ENCODE measurements at regions not wholly inside any gene's neighbourhood (a gene's known extent, or its start where the extent isn't known, plus 50 kb on each side); places are given as distances from the start of the nearest gene placed in this dataset.

DNA sequence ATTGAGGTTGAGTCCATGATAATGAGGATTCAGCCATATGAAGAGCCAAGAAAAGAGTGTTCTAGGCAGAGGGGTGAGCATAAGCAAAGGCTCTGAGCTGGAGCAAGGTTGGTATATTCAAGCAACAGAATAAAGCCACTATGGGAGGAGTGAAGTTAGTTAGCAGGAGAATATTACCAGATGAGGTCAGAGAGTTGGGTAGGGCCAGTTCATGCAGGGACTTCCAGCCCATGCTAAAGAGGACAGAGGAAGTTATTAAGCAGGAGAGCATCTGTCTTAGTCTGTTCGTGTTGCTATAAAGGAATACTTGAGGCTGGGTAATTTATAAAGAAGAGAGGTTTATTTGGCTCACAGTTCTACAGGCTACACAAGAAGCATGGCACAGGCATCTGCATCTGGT is 57.1 kb upstream of the ATG10 start:
- no peak for DNase-seq

DNA sequence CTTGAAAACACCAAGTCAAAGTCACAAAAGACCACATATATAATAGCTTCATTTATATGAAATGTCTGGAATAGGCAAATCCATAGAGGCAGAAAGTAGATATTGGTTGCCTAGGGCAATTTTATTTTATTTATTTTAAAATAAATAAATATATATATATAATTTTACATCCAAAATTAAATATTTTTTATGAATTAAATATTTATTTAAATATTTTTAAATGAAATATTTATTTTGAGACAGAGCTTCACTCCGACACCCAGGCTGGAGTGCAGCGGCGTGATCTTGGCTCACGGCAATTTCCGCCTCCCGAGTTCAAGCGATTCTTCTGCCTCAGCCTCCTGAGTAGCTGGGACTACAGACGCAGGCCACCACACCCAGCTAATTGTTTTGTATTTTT is 58.9 kb upstream of the ATG10 start:
- DNase-seq: no peak

DNA sequence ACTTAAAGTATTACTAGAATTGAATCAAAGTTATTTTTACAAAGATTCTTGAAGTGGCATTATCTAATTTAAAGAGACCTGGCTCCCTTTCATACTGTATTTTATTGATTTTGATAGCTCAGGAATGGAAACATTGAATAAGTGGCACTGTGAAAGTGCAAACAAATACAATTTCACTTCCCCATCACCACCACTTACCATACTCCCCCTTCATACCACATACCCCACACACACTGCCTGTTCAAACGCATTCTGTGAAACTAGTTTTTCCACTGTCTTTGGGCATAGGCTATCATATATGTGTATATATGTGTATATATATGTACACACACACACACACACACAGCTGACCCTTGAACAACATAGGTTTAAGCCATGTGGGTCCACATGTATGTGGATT is 62.1 kb upstream of the ATG10 start:
- DNase-seq: peak; percentile 59

DNA sequence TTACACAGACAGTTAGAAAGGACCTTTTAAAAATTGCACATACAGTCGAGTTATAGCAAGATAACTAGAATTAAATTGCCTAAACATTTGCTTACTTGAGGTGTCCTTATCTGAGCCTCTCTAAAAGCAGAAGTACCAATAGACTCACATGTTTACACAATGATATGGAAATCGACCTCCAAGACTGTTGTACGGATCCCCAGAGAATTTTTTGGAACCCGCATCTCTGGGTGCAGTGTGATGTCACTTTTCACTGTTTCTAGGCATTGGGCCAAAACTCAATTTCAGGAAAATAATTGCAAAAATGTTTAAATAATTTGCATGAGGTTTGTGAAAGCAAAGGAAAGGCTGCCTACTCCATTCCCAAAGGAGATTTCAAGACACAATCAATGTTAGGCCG is 63.1 kb upstream of the ATG10 start:
- peak; percentile 50 for DNase-seq

DNA sequence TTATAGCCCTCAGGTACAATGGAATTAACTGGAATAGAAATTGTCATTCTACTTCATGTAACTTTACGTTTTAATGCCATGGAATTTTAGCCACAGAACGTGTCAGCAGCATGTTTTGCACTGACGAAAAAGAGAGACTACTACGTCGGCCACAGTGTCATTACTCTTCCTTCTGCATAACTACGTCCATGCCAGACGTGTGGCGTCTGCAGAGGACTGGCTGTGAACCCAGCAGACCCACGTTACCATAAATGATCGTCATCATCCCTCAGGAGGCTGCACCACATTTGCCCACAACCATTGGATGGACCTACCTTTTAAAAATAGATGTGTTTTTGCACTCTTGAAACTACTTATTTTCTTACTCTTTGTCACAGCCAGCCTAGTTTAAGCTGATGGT is 63.8 kb upstream of the ATG10 start:
- no peak for DNase-seq

DNA sequence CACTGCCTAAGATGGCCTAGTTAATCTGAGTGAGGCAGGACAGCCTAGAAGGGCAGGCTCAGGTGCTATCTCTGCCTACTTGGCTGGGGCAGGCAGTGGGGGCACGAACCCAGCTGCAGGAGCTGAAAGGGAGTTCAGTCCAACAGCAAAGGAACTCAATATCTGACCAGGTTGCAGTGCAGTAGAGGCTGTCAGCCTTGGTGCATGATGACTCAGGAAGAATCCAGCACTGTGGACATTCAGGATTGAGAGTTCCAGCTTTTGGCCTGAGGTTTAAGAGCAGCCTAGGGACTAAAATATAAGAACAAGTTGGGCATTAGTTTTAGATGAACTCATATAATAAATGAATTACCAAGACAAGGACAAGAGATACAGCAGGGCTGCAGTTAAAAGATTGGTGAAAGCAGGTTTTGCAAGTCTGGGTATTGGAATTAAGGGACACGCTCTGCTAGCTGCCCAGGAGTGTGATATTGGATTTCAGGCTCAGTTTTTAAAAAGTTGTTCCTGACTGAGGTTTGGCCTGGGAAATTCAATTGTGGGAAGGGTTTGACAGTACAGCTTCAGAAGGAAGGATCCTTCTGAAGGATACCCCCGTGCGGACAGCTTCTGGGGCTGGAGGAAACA is 64.7 kb upstream of the ATG10 start:
- DNase-seq: no peak

DNA sequence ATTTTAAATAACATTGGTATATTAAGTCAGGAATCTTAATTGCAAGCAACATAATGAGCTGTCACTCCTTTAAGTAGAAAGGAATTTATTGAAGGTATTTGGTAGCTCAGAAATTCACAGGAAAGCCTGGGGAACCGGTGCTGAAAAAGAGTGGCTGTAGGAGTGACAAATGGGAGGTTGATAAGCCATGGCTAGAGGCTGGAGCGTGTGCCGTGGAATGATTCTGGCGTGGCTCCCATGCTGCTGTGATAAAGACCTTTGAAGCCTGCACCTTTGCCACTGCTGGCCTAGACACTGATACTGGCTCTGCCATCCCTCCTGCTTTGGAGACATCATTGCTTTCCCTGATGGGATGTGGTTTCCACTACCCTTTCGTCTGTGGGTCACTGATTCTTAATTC is 65.7 kb upstream of the ATG10 start:
- DNase-seq: no peak

DNA sequence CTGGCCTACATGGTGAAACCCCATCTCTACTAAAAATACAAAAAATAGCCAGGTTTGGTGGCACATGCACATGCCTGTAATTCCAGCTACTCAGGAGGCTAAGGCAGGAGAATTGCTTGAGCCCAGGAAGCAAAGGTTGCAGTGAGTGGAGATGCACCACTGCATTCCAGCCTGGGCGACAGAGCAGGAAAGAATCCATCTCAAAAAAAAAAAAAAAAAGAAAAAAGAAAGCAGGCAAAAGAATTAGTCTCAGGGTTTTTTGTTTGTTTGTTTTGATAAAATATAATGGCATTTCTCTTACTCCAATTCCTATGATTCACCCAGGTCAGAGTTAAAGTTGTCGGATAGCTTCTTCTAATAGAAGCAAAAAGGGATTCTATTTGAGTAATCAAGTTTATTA is 67.0 kb upstream of the ATG10 start:
- no peak for DNase-seq

DNA sequence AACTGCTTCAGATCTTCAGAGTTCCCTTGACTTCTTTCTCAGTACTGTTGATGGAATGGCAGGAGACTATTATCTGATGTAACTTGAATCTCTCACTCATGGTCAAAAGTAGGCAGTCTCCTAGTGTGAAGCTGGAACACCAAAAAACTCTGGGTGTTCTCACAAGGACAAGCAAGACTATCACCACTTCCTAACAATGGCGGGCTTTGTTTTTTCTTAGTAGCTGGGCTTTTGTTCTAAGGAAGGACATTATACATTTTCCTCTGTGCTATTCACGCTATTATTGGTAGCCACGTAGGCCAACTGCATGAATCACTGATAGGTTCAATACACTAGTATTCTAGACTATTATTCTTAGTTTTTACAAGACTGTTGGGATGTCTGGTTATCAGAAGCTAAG is 67.7 kb upstream of the ATG10 start:
- DNase-seq: no peak

DNA sequence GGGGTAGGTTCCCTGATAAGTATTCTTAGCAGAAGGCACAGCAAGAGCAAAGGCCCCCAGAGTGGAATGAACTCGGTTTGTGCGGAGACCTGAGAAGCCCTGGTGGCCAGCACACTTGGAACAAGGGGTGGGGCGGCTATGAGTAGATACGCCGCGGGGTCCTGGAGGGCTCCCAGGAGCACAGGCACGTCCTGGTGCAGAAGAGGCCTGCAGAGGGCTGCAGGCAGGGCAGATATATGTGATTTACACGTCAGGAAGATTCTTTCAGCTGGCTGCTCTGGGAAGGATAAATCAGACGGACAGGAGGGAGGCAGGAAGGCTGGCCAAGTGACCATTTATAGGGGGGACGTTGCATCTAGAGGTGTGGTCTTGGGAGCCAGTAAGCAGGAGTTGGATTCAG is 70.2 kb upstream of the ATG10 start:
- DNase-seq: no peak

DNA sequence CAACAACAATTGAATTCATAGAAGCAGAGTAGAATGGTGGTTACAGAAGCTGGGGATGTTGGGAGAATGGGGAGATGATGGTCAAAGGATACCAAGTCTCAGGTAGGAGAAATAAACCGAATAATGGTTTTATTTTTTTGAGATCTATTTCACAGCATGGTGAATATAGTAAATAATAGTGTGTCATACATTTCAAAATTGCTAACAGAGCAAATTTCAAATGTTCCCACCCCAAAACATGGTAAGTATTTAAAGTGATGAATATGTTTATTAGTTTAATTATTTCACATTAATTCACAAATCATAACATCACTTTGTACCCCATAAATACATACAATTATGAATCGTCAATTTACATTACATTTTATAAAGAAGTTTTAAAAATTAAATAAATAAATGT is 72.7 kb upstream of the ATG10 start:
- no peak for DNase-seq

DNA sequence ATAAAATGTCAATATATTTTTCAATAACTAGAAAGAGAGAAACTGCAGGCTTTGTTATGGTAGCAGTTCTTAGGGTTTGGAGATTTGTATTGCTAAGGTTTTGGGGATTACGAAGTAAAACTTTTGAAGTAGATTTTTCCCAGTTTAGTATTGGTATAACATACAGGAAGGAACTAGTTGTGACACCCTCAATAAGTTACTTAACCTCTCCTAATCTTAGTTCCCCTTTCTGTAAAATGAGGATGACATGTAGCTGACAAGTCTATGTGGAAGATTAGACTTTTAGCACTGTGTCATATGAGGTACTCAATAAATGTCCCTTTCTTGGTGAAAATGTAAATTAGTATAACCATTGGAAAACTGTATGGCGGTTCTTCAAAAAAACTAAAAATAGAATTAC is 73.4 kb upstream of the ATG10 start:
- DNase-seq: peak; percentile 92

DNA sequence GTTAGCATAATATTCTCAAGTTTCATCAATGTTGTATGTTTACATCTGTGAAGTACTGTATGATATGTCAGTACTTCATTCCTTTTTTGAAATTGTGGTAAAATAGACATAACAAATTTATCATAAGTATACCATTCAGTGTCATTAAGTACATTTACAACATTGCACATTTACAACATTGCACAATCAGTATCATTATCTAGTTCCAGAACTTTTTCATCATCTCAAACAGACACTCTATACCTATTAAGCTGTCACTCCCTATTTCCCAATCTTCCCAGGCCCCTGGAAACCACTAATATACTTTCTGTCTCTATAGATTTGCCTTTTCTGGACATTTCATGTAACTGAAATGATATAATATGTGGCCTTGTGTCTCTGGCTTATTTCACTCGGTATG is 75.1 kb upstream of the ATG10 start:
- no peak for DNase-seq

DNA sequence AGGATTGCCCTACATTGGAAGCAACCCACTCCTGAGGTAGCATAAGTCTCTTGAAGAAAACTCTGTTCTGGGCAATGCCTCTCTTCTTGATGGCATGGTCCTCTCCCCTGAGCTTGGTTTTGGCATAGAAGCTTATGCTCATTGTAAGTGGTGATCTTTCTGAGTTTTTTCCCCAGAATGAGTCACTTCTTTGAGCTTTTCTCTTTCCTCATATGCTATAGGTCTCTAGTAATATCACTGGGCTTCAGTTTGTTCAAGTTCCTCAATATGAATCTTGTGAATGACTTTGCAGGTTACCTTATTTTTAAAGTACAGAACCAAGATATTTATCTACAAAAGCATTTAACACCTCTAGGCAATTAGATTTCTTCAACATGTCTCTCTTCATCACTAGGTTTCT is 76.5 kb upstream of the ATG10 start:
- peak; percentile 85 for DNase-seq

DNA sequence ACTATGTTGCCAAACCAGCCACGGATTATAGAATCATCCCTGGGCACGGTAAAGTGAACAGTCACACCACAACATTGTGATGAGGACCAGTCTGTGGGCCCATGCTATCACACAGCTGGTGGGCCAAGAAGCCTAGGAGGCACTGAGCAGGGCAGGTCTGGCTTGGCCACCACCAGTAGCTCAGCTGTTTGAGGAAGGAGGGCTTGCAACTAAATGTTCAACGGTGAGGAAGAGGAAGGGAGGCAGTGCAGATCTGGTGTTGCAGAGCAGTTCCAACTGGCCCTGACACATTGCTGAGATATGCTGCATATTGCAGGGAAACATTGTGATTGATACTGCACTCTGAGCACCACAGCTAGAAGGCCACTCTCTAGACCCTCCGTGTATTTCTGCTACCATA is 77.9 kb upstream of the ATG10 start:
- no peak for DNase-seq

DNA sequence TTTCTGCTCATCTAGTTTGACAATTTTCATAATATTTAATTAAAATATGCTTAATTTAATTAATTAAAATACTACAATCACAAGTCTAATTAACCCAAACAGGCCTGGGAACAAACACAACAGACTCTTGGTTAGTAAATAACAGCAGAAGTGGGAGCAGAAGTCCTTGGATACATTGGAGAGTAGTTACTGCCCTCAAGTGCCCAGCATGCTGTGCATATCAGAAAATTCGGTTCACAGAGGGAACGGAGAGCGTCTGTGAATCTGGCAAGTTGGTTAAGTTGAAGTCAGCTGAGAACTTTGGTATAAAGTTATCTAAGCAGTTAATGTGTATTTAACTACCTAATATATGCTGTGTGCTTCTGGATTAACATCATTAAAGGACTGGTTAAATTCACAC is 87.0 kb upstream of the ATG10 start:
- DNase-seq: no peak

DNA sequence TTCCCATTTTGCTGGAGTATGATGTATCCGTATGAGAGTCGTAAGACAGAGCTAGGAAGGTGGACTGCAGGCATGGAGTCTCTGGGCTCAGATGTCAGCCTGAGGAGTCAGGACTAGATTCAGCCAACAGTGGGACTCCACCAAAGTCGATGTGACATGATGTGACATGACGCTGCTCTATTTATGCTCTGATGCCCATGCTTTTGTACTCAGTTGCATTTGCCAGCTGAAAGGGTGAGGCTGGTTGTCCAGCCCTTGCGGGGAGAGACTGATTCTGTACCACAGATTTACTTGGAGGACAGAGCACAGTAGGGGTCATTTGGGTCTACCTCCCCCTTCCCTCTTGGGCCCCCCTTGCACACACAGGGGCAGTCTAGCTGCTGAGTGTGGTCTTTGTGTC is 88.5 kb upstream of the ATG10 start:
- DNase-seq: no peak

DNA sequence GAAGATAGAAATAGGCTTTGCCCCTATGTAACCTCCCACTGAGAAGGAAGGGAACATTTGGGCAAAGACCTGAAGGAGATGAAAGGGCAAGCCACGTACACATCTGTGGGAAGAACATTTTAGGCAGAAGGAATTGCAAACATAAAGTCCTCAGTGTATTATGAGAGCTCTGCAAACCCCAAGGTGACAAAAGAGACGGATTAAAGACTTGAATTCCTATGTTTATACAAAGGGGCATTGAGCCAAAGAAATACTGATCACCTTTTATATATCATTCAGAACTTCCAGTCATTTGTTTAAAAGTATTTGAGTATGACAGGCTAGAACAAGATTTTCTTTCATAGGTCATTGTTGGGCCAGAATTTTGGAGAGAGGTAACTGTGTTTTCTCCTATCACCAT is 90.2 kb upstream of the ATG10 start:
- DNase-seq: no peak

DNA sequence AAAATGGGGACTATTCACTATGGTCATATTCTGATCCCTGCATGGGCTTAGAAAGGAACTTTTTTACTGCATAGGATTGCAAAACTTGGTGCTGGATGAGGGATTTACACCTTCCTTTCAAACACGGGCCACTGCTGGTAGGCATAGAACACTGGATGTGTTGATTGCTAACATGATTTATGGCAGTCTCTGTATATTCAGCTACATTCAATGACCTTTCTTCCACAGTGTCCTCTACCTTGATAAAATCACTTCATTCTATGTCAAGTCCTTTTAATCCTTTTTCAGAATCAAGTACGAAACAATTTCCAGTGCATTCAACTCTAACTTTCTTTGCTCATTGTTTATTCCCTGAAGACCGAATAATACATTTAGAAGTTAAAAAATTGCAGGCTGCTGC is 91.9 kb upstream of the ATG10 start:
- DNase-seq: no peak

DNA sequence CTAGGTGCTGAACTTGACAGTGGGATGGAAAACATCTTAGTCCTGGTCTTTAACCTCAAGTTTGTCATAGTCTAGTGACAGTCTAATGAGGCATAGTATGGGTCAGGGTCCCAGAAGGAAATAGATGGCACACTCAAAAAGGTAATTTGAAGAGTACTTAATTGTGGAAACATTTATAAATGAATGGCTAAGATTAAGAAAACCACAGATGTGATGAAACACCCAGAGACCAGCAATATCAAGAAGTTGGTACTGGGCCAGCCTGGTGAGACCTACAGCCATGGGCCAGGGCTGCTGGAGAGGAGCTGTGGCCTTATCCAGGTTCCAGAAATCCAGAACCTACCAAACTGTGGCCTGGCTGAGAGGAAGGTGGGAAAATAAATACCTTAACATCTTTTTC is 93.5 kb upstream of the ATG10 start:
- DNase-seq: no peak

DNA sequence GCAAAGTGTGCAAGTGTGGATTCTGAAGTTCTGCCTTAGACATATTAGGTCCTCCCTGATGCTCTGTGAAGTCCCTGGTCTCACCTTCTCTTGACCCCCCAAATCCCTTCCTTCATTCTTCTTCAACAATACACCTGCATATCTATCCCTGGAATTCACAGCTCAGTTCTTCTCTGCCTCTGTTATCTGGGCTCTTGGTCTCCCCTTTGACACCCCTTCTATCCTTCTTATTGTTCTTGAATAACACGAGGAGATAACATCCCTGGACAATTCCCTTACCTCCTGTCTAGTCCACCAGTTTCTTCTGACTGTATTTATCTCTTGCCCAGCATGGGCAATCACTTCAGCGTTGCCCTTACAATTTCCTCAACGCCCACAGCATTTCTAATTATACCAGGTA is 104.8 kb upstream of the ATG10 start:
- no peak for DNase-seq

DNA sequence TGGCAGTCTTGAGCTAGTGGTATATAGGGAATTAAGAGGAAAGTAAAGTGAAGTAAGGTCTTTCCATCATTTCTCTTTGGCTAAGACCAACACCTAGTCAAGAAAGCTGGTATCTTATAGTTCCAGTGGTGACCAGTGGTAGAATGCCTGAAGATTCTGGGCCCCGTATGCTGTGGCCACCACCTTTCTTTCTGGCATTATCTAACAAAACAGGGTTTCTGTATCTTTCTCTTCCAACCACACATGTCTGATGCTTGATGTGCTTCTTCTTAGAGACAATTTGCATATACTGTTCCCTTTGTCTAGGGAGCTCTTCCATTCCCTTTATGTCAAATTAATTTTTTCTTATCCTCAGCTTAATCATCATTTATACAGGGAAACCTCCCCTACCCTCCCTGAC is 109.9 kb upstream of the SSBP2 start:
- DNase-seq: no peak

DNA sequence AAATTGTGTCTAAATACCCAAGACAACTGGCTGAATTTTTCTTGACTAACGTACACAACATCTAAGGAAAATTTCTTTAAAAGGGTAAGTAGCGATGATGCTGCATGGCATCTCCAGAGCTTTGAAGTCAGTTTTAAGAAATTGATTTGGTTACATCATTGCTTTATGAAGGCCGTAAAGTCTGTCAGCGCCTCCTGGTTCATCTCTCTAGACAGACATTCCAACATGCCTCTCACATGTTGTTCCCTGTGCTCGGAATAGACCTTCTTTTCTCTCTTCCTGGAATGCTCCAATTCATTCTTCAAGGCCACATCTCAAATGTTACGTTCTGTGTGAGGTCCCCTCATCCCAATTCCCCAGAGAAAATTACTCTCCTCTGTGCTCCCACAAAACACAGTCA is 108.7 kb upstream of the SSBP2 start:
- no peak for DNase-seq

DNA sequence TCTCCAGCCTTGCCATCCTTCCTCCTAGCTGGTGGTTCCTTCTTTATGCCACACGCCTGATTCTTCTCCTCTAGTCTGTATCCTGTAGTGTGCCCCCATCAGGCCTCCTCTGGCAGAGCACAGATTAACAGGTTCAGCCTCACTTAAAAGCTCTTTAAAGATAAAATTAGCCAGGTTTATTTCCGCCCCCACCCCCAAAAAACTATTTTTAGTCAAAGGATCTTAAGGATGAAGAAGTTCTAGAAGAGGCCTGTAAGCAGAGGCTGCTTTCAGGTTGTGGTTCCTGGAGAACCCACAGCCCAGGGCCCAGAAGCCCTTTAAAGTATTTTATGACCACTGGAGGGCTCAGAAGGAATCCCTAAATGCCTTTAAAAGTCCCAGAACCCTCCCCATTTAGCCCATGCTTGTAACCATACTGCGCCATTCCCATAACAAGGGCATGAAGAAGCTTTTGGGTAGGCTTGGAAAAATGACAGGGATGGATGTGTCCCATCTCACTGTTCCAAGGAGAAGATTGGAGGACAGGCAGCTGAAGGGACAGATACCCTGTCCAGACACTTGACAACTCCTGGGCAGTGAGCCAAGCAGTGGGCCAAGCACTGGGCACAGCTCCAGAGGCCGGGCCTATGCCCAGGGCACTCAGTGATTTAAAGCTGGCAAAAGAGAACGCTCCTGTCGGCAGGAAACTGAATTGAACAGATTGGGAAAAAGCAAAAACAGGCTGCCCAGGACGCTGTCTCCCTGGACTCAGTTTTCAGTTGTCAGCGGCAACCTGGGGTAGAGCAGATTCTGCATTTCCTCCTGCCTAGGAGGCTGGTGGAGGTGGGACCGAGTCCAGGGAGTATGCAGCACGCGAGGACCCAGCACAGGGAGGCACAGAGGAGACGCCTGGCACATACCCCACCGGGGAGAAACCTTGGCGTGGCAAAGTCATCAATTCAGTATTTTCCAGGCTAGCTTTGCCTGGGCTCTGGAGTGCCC is 106.3 kb upstream of the SSBP2 start:
- DNase-seq: no peak

DNA sequence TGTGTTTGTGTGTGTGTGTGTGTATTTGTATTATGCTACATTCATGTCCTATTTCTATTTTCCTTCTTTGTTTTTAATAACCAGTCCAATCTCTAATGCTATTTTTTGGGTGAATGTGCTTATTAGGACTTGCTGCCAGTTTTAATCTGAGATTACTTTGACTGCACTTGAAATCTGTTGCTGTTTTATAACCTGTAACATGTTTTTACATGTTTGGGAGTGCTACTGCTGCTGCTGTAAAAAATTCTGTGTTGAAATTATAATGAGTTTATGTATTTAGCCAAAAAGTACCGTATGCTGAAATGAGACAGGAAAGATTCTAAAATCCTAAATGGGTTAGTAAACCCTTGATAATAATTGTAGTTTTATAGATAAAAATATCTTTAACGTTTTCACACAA is 104.7 kb upstream of the SSBP2 start:
- no peak for DNase-seq

All from SIG-M5 (cell line).